NB4 (cell line): ENCODE measurements at regions not wholly inside any gene's neighbourhood (a gene's known extent, or its start where the extent isn't known, plus 50 kb on each side); places are given as distances from the start of the nearest gene placed in this dataset.

ENCODE experiments used
- CTCF ChIP-seq: IDR thresholded peaks from one replicate; pipeline ENCODE4 v1.5.1; 2012; ENCODE audit warnings: low read depth, low read length
- POLR2A ChIP-seq: IDR thresholded peaks from 2 replicates; pipeline ENCODE4 v1.6.1; 2011; ENCODE audit warnings: mild to moderate bottlenecking; ENCODE audit not compliant: insufficient read length; ENCODE audit errors: extremely low read depth

DNA sequence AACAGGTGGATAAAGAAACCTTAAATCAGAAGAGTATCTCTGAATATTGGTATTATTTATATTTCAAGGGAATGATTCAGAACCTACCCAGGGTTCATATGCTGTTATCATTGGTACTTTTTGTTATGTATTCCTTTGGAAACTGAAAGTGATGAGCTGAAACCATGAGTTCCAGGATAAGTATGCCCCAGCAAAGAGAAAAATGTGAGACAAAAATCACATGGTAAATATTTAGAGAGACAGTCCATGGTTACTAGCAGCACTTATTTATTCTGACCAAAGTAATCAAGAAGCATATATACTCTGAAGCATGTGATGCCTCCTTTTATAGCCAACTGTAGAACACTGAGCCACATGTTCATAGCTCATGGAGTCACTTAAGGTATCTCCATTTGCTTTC, 277.7 kb downstream of the ARAP2 start:
- TF ChIP-seq CTCF (no peak), POLR2A (no peak)
